Caco-2 (cell line): ENCODE measurements at regions not wholly inside any gene's neighbourhood (a gene's known extent, or its start where the extent isn't known, plus 50 kb on each side); places are given as distances from the start of the nearest gene placed in this dataset.

Source experiments
- BruUV-seq: library from RNA; stranded (reverse); fragments of 400-500 nt; replicated peaks from 2 replicates; lab custom pipeline; 2021; lab: Mats Ljungman, UMichigan
- CTCF ChIA-PET: fragments of 300-600 bp; sonication (Branson Sonifier 250); formaldehyde crosslinking; loops from one replicate; lab custom pipeline; 2022; ENCODE audit warnings: antibody characterized with exemption; lab: Charles Lee
- POLR2A ChIA-PET: fragments of 300-600 bp; sonication (Branson Sonifier 250); formaldehyde crosslinking; loops from one replicate; lab custom pipeline; 2022; ENCODE audit warnings: antibody characterized with exemption; lab: Charles Lee
- DNase-seq, 2 experiments: peaks; one replicate each; pipeline versions ENCODE4 v3.0.0 to v3.0.0-alpha.2; 2020 to 2022
- H3K27me3 ChIP-seq: replicated peaks from 2 replicates; pipeline ENCODE4 v1.6.0; 2011; ENCODE audit warnings: low read length; ENCODE audit not compliant: control insufficient read depth, insufficient read depth
- H3K36me3 ChIP-seq: 2 replicates; pipeline ENCODE4 v1.5.1; 2011; ENCODE audit warnings: low read length; ENCODE audit not compliant: control insufficient read depth, insufficient read depth
- H3K4me1 ChIP-seq: fragments of 250-450 bp; sonication (Bioruptor Pico); 2 replicates; pipeline ENCODE4 v1.5.1; 2020; ENCODE audit warnings: mild to moderate bottlenecking
- H3K4me3 ChIP-seq: 2 replicates; pipeline ENCODE4 v1.5.1; 2011; ENCODE audit warnings: low read depth, mild to moderate bottlenecking, control low read depth, low read length
- H3K9me3 ChIP-seq: fragments of 250-450 bp; sonication (Bioruptor Pico); 2 replicates; pipeline ENCODE4 v1.5.1; 2020; ENCODE audit warnings: mild to moderate bottlenecking, moderate library complexity
- H3K27ac Mint-ChIP-seq: one replicate; pipeline ENCODE4 v1.8.0; 2022; ENCODE audit warnings: mixed read lengths; ENCODE audit not compliant: unreplicated experiment
- H3K27me3 Mint-ChIP-seq: one replicate; pipeline ENCODE4 v1.8.0; 2022; ENCODE audit warnings: mixed read lengths; ENCODE audit not compliant: insufficient read depth, unreplicated experiment
- H3K36me3 Mint-ChIP-seq: one replicate; pipeline ENCODE4 v1.8.0; 2022; ENCODE audit warnings: mild to moderate bottlenecking, mixed read lengths; ENCODE audit not compliant: insufficient read depth, unreplicated experiment
- H3K4me1 Mint-ChIP-seq: one replicate; pipeline ENCODE4 v1.8.0; 2022; ENCODE audit warnings: low read depth, mixed read lengths; ENCODE audit not compliant: unreplicated experiment
- H3K4me3 Mint-ChIP-seq: one replicate; pipeline ENCODE4 v1.8.0; 2022; ENCODE audit warnings: mild to moderate bottlenecking, moderate library complexity, mixed read lengths; ENCODE audit not compliant: unreplicated experiment
- H3K9me3 Mint-ChIP-seq: one replicate; pipeline ENCODE4 v1.8.0; 2022; ENCODE audit warnings: mixed read lengths; ENCODE audit not compliant: unreplicated experiment
- intact Hi-C: fragments of 100-400 bp; cut with micrococcal nuclease; formaldehyde crosslinking; loops from one replicate; pipeline ENCODE4 v1.10.0; 2022; ENCODE audit not compliant: unreplicated experiment
- TF ChIP-seq, protein P1 (sequence below), 2 experiments: fragments of 200-600 bp in 1 of 2; IDR thresholded peaks; 1 replicate in 1 of 2; 2 replicates in 1 of 2; pipeline versions ENCODE4 v1.5.1 to v1.8.0; 2011 to 2022; ENCODE audit warnings: antibody characterized with exemption in 1 of 2, control low read depth in 1 of 2, inconsistent platforms in 1 of 2, low read depth in 1 of 2, low read length in 1 of 2, mild to moderate bottlenecking in 1 of 2, moderate library complexity in 1 of 2; ENCODE audit not compliant: insufficient read depth in 1 of 2, severe bottlenecking in 1 of 2, unreplicated experiment in 1 of 2

DNA sequence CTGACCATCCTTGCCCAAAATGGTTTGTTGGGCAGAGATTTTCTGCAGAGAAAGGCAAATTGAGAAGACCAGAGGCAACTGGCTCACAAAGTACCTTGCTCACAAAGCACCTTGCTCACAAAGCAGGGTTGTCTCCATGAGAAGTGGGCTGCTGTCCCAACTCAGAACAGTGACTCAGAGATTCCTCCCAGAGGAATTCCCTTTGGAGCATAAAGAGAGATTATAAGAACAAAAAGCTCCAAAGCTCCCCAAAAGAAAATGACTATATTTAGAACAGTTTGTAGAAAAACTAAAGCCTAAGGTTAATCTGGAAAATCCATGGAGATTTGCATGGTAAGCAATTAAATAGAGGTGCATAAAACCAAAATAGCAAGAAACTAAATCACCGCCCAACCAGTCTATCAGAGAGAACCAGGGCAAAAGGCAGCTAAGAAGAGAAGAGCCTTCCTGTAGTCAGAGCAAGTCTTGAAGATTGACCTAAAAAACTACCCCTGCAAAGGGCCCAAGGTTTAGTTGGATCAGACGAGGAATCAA lies 731.4 kb downstream of the FAT4 start:
- intact Hi-C loops = no loop called here
- H3K4me3 Mint-ChIP-seq = no peak overlapping the region

DNA sequence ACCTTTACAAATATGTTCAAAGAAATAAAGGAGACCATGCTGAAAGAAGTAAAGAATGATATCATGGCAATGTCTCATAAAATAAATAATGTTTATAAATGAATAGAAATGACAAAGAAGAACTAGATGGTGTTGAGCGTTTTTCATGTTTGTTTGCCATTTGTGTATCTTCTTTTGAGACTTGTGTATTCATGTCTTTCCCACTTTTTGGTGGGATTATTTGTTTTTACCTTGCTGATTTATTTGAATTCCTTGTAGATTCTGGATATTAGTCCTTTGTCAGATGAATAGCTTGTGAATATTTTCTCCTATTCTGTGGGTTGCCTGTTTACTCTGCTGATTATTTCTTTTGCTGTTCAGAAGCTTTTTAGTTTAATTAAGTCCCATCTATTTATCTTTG lies 732.4 kb downstream of the FAT4 start:
- H3K4me3 Mint-ChIP-seq = no peak overlapping the region
- DNase-seq = no peak
- intact Hi-C loops = no loop called here
- Histone ChIP-seq H3K36me3 (no peaks in the 10 kb centered on the region), H3K27me3 (no peaks in the 10 kb centered on the region), H3K9me3 (no peaks in the 10 kb centered on the region), H3K4me1 (no peaks in the 10 kb centered on the region), H3K4me3 (no peak overlapping the region)
- no peak overlapping the region for H3K27ac Mint-ChIP-seq
- H3K27me3 Mint-ChIP-seq = no peaks in the 10 kb centered on the region
- CTCF ChIA-PET = no interaction called here
- TF ChIP-seq, protein P1, sequence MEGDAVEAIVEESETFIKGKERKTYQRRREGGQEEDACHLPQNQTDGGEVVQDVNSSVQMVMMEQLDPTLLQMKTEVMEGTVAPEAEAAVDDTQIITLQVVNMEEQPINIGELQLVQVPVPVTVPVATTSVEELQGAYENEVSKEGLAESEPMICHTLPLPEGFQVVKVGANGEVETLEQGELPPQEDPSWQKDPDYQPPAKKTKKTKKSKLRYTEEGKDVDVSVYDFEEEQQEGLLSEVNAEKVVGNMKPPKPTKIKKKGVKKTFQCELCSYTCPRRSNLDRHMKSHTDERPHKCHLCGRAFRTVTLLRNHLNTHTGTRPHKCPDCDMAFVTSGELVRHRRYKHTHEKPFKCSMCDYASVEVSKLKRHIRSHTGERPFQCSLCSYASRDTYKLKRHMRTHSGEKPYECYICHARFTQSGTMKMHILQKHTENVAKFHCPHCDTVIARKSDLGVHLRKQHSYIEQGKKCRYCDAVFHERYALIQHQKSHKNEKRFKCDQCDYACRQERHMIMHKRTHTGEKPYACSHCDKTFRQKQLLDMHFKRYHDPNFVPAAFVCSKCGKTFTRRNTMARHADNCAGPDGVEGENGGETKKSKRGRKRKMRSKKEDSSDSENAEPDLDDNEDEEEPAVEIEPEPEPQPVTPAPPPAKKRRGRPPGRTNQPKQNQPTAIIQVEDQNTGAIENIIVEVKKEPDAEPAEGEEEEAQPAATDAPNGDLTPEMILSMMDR (IDR thresholded peaks at IDR 0.05; ENCODE audit: insufficient read depth in 1 of 2, low read depth in 1 of 2, low read length in 1 of 2, severe bottlenecking in 1 of 2, unreplicated experiment in 1 of 2) = no peak
- H3K36me3 Mint-ChIP-seq = no peaks in the 10 kb centered on the region
- H3K9me3 Mint-ChIP-seq = no peaks in the 10 kb centered on the region
- H3K4me1 Mint-ChIP-seq = no peaks in the 10 kb centered on the region
- BruUV-seq = no TSS peak
- POLR2A ChIA-PET = no interaction called here

More for the DNA sequence above, 731.4 kb downstream of the FAT4 start:
- CTCF ChIA-PET = no interaction called here
- BruUV-seq = no TSS peak
- Histone ChIP-seq H3K4me3 (no peak overlapping the region), H3K4me1 (no peaks in the 10 kb centered on the region), H3K9me3 (no peaks in the 10 kb centered on the region), H3K27me3 (no peaks in the 10 kb centered on the region), H3K36me3 (no peaks in the 10 kb centered on the region)
- Mint-ChIP-seq H3K4me1 (no peaks in the 10 kb centered on the region), H3K27ac (no peak overlapping the region), H3K36me3 (no peaks in the 10 kb centered on the region), H3K27me3 (no peaks in the 10 kb centered on the region), H3K9me3 (no peaks in the 10 kb centered on the region)
- no peak for DNase-seq
- POLR2A ChIA-PET = no interaction called here
- TF ChIP-seq, protein P1 (IDR thresholded peaks at IDR 0.05; ENCODE audit: insufficient read depth in 1 of 2, low read depth in 1 of 2, low read length in 1 of 2, severe bottlenecking in 1 of 2, unreplicated experiment in 1 of 2) = no peak

DNA sequence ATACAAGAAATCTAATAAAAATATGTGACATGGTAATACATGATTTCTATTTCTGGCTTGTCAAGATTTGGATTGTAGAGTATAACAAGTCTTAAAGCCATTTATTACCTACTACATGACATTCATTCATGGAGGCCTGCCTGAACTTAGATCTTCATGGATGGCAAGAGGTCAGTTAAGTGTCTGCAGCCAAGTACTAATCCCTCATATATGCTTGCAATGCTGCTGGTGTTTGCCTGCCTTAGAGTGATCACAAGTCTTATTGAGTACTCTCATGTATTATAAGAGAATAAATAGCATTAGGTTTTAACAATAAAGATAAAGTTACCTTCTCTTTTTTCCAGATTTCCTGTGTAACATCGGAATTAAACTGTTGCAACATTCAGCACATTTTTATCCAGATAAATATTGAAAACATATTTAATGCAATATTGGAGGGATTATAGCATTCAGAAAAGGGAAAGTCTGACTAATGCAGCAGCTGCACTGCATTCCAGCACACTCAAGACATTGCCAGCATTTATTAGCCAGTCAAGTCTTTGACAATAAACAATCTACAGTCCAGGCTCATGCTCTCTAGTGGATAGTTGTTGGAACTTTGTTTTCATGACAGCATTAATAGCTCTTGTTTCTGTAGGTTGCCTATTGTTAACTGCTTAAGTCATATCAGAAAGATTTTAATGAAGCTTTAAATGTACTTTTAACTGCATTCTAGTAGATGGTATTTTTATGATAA lies 737.1 kb downstream of the FAT4 start:
- no peak overlapping the region for H3K27ac Mint-ChIP-seq
- H3K4me1 ChIP-seq = no peaks in the 10 kb centered on the region
- H3K9me3 ChIP-seq = no peaks in the 10 kb centered on the region
- no peaks in the 10 kb centered on the region for H3K9me3 Mint-ChIP-seq
- no peaks in the 10 kb centered on the region for H3K36me3 Mint-ChIP-seq
- no TSS peak for BruUV-seq
- H3K4me1 Mint-ChIP-seq = no peaks in the 10 kb centered on the region
- no peaks in the 10 kb centered on the region for H3K27me3 ChIP-seq
- H3K36me3 ChIP-seq = no peaks in the 10 kb centered on the region
- no peaks in the 10 kb centered on the region for H3K27me3 Mint-ChIP-seq
- CTCF ChIA-PET = no interaction called here
- no peak overlapping the region for H3K4me3 ChIP-seq
- TF ChIP-seq, protein P1 (IDR thresholded peaks at IDR 0.05; ENCODE audit: insufficient read depth in 1 of 2, low read depth in 1 of 2, low read length in 1 of 2, severe bottlenecking in 1 of 2, unreplicated experiment in 1 of 2) = no peak
- H3K4me3 Mint-ChIP-seq = no peak overlapping the region
- POLR2A ChIA-PET = no interaction called here
- no peak for DNase-seq
- intact Hi-C loops = no loop called here
